Neural cell (in vitro differentiated cells): ENCODE measurements at regions not wholly inside any gene's neighbourhood (a gene's known extent, or its start where the extent isn't known, plus 50 kb on each side); places are given as distances from the start of the nearest gene placed in this dataset.

ENCODE experiments used
- EP300 ChIP-seq: fragments of 450-650 bp; conservative IDR thresholded peaks from 2 replicates; pipeline ENCODE4 v1.6.1; 2014; ENCODE audit warnings: antibody characterized with exemption, mild to moderate bottlenecking, moderate library complexity; ENCODE audit not compliant: poor library complexity, severe bottlenecking
- EZH2 ChIP-seq: fragments of 200-600, 300-800 bp; shearing (Covaris generic), sonication (generic); IDR thresholded peaks from 2 replicates; pipeline ENCODE4 v1.6.1; 2014; ENCODE audit warnings: antibody characterized with exemption, low read length, borderline replicate concordance, mild to moderate bottlenecking; ENCODE audit not compliant: insufficient read depth, poor library complexity, severe bottlenecking
- MXI1 ChIP-seq: fragments of 450-650 bp; conservative IDR thresholded peaks from 2 replicates; pipeline ENCODE4 v1.6.1; 2014; ENCODE audit warnings: antibody characterized with exemption, mild to moderate bottlenecking; ENCODE audit not compliant: poor library complexity, severe bottlenecking
- POLR2AphosphoS5 ChIP-seq: IDR thresholded peaks from 2 replicates; pipeline ENCODE4 v1.6.1; 2012
- RAD21 ChIP-seq: fragments of 450-650 bp; conservative IDR thresholded peaks from 2 replicates; pipeline ENCODE4 v1.6.1; 2014; ENCODE audit warnings: antibody characterized with exemption, mild to moderate bottlenecking, moderate library complexity
- TAF1 ChIP-seq: IDR thresholded peaks from 2 replicates; pipeline ENCODE4 v1.6.1; 2012; ENCODE audit warnings: low read depth
- TF ChIP-seq, protein P1 (sequence below): fragments of 450-650 bp; IDR thresholded peaks from 2 replicates; pipeline ENCODE4 v1.5.1; 2014; ENCODE audit warnings: antibody characterized with exemption, mild to moderate bottlenecking, moderate library complexity; ENCODE audit not compliant: poor library complexity, severe bottlenecking
- TF ChIP-seq, protein P2 (sequence below): IDR thresholded peaks from 2 replicates; pipeline ENCODE4 v1.6.1; 2012; ENCODE audit warnings: borderline replicate concordance

DNA sequence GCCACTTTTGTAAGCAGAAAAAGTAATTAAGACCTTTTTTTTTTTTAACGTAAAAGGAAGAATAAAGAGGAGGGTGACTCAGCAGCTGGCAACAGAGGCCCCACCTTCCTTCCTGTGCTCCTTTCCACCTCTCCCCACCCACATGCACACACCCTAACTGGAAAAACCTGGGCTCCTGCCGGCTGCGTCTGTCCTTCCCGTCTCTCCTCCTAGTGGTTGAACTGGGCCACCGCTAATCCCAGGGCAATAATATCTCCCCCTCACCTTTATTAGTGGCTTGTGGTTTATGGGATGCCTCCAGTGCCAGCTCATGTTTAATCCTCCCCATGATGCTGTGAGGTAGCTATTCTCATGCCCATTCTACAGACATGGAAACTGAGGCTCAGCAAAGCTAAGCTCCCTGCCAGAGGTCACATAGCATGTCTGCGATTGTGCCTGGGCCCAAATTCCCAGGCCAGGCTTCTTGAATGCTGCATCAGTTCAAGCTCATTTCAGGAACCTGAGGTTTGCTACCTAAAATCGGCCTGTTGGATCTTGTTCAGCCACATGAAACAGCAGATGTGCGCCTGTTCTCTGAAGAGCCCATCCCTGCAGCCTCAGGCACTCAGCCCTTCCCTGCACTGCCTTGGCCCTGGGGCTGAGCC, 60.9 kb upstream of the IL17B start:
- TF ChIP-seq, protein P1, sequence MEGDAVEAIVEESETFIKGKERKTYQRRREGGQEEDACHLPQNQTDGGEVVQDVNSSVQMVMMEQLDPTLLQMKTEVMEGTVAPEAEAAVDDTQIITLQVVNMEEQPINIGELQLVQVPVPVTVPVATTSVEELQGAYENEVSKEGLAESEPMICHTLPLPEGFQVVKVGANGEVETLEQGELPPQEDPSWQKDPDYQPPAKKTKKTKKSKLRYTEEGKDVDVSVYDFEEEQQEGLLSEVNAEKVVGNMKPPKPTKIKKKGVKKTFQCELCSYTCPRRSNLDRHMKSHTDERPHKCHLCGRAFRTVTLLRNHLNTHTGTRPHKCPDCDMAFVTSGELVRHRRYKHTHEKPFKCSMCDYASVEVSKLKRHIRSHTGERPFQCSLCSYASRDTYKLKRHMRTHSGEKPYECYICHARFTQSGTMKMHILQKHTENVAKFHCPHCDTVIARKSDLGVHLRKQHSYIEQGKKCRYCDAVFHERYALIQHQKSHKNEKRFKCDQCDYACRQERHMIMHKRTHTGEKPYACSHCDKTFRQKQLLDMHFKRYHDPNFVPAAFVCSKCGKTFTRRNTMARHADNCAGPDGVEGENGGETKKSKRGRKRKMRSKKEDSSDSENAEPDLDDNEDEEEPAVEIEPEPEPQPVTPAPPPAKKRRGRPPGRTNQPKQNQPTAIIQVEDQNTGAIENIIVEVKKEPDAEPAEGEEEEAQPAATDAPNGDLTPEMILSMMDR: no peak
- no peak for TF ChIP-seq RAD21
- no peak for TF ChIP-seq EZH2
- TF ChIP-seq POLR2AphosphoS5: no peak
- TF ChIP-seq EP300: no peak
- TF ChIP-seq, protein P2, sequence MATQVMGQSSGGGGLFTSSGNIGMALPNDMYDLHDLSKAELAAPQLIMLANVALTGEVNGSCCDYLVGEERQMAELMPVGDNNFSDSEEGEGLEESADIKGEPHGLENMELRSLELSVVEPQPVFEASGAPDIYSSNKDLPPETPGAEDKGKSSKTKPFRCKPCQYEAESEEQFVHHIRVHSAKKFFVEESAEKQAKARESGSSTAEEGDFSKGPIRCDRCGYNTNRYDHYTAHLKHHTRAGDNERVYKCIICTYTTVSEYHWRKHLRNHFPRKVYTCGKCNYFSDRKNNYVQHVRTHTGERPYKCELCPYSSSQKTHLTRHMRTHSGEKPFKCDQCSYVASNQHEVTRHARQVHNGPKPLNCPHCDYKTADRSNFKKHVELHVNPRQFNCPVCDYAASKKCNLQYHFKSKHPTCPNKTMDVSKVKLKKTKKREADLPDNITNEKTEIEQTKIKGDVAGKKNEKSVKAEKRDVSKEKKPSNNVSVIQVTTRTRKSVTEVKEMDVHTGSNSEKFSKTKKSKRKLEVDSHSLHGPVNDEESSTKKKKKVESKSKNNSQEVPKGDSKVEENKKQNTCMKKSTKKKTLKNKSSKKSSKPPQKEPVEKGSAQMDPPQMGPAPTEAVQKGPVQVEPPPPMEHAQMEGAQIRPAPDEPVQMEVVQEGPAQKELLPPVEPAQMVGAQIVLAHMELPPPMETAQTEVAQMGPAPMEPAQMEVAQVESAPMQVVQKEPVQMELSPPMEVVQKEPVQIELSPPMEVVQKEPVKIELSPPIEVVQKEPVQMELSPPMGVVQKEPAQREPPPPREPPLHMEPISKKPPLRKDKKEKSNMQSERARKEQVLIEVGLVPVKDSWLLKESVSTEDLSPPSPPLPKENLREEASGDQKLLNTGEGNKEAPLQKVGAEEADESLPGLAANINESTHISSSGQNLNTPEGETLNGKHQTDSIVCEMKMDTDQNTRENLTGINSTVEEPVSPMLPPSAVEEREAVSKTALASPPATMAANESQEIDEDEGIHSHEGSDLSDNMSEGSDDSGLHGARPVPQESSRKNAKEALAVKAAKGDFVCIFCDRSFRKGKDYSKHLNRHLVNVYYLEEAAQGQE: no peak
- TF ChIP-seq TAF1: no peak
- TF ChIP-seq MXI1: no peak
